Liver (tissue), 3 donors: ENCODE measurements at regions not wholly inside any gene's neighbourhood (a gene's known extent, or its start where the extent isn't known, plus 50 kb on each side); places are given as distances from the start of the nearest gene placed in this dataset.

Experiments
- CTCF ChIP-seq: fragments of 150-350 bp; IDR thresholded peaks from 2 replicates; pipeline ENCODE4 v1.5.1; 2017; ENCODE audit warnings: improper control_type of control experiment, low read depth, low read length; ENCODE audit not compliant: missing input control
- GABPA ChIP-seq, 2 donors: IDR thresholded peaks in 1 of 2; conservative IDR thresholded peaks in 1 of 2; 2 replicates each; pipeline ENCODE4 v1.6.1; 2016; ENCODE audit warnings: antibody characterized with exemption in 2 of 2, mild to moderate bottlenecking in 1 of 2, moderate library complexity in 1 of 2
- JUND ChIP-seq, 2 donors: IDR thresholded peaks; 2 replicates each; pipeline ENCODE4 v1.6.1; 2016; ENCODE audit warnings: antibody characterized with exemption in 2 of 2
- MAX ChIP-seq: IDR thresholded peaks from 2 replicates; pipeline ENCODE4 v1.6.1; 2016; ENCODE audit warnings: antibody characterized with exemption
- TAF1 ChIP-seq: conservative IDR thresholded peaks from 2 replicates; pipeline ENCODE4 v1.6.1; 2016; ENCODE audit warnings: antibody characterized with exemption, mild to moderate bottlenecking
- YY1 ChIP-seq: IDR thresholded peaks from 2 replicates; pipeline ENCODE4 v1.6.1; 2016; ENCODE audit warnings: antibody characterized with exemption, mild to moderate bottlenecking
- TF ChIP-seq, protein P1 (sequence below): IDR thresholded peaks from 2 replicates; pipeline ENCODE4 v1.6.1; 2016; ENCODE audit warnings: antibody characterized with exemption, mild to moderate bottlenecking
- donor health status: healthy.
- donor health status: healthy.

GRCh38 chr6:14622909-14623505, 505.4 kb downstream of the CD83 start:
- no peak for TF ChIP-seq MAX
- TF ChIP-seq CTCF, result no peak
- no peak for TF ChIP-seq YY1
- no peak for TF ChIP-seq GABPA (IDR thresholded peaks at IDR 0.05 in 1 of 2, conservative IDR thresholded peaks at IDR 0.05 in 1 of 2)
- TF ChIP-seq, protein P1, sequence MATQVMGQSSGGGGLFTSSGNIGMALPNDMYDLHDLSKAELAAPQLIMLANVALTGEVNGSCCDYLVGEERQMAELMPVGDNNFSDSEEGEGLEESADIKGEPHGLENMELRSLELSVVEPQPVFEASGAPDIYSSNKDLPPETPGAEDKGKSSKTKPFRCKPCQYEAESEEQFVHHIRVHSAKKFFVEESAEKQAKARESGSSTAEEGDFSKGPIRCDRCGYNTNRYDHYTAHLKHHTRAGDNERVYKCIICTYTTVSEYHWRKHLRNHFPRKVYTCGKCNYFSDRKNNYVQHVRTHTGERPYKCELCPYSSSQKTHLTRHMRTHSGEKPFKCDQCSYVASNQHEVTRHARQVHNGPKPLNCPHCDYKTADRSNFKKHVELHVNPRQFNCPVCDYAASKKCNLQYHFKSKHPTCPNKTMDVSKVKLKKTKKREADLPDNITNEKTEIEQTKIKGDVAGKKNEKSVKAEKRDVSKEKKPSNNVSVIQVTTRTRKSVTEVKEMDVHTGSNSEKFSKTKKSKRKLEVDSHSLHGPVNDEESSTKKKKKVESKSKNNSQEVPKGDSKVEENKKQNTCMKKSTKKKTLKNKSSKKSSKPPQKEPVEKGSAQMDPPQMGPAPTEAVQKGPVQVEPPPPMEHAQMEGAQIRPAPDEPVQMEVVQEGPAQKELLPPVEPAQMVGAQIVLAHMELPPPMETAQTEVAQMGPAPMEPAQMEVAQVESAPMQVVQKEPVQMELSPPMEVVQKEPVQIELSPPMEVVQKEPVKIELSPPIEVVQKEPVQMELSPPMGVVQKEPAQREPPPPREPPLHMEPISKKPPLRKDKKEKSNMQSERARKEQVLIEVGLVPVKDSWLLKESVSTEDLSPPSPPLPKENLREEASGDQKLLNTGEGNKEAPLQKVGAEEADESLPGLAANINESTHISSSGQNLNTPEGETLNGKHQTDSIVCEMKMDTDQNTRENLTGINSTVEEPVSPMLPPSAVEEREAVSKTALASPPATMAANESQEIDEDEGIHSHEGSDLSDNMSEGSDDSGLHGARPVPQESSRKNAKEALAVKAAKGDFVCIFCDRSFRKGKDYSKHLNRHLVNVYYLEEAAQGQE, result no peak
- TF ChIP-seq JUND (IDR thresholded peaks at IDR 0.05), result no peak
- TF ChIP-seq TAF1, result no peak
